GM18867 (cell line): ENCODE measurements at regions not wholly inside any gene's neighbourhood (a gene's known extent, or its start where the extent isn't known, plus 50 kb on each side); places are given as distances from the start of the nearest gene placed in this dataset.
"Not testable (repeated sequence)": the region's sequence is repeated elsewhere in the genome, so short reads cannot be mapped to it uniquely, and the experiment has no call there.

Source experiments
- ATAC-seq: cut with Tn5 transposase; IDR thresholded peaks from one replicate; pipeline ENCODE4 v1.9.1; 2021; ENCODE audit warnings: mild to moderate bottlenecking, moderate library complexity; ENCODE audit not compliant: unreplicated experiment

DNA sequence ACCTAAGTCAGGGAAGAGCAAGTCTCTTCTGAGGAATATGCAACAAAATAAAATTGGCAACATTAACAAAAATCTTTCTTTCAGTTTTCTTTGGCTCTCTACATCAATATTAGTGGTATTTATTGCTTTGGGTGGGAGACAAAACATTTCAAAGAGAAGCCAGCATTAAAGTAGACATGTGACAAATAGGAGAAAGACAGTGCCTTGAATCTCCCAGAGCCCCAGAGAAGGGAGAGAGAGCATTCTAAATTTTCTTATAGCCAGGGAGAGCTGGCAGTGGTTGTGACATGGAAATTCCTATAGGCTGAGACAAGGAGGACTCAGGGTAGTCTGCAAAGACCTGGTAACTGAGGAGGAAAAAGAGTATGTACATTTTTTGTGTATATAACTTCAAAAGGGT is 79.4 kb upstream of the NREP start:
- no peak for ATAC-seq

DNA sequence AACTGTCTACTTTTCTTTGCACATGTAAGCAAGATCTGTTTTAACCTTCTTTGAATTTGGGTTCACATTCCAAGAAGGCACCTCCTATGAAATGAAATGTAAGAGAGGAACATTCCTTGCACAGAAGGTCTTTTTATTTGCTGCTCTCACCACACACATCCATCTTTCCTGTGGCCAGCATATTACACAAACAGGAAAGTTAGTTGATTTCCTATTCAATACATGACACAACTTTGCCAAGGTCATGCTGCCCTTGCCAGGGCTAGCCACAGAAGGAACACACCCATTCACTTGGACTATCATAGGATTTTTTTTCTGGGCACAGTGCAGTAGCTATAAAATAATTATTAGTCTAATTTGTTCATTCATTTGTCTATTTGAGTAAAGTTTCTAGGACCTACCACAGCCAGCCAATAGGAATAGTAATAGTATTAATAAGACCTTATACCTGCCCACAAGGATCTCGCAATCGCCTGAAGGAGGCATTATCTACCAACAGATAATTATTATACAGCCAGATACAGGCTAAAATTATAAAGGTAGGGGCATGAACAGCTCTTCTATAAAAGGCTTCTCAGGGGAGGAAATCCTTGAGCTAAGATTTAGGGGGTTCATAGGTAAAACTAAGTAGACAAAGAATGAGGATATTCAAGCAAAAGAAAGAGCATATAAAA is 78.1 kb upstream of the NREP start:
- peak; percentile 49 for ATAC-seq

DNA sequence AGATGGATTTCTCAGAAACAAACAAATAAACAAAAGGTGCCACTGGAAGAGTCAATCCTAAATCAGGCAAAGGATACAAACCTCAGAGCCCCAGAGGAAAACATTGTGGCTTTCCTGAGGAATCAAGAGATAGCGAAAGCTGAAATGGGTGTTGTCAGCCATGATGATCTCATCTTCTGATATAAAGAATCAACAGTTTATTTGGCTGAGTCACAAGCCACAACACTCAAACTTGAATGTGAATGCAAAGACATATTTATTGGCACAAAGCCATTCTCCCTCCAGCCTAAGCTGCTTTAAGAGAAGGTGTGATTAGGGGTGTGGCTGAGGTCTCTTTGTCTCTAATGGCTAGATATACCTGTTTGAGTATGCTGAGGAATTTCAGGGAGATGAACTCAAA is 73.3 kb upstream of the NREP start:
- no peak for ATAC-seq

DNA sequence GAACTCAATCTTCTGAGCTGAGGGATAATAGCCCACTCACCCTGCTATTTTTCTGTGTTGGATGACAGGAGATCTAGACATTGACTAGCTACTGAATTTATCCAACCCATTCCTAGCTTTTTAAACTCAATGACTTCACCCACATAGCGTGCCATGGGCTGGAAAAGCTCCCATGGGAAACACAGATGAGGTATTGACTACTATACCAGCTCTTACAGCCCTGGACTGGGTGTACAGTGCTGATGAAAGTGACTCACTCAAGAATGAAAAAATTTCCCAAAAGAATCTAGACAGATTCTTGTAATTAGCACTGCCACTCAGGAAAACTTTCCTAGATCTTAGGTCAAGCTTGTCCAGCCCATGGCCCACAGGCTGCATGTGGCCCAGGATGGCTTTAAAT is 72.7 kb upstream of the NREP start:
- no peak for ATAC-seq

DNA sequence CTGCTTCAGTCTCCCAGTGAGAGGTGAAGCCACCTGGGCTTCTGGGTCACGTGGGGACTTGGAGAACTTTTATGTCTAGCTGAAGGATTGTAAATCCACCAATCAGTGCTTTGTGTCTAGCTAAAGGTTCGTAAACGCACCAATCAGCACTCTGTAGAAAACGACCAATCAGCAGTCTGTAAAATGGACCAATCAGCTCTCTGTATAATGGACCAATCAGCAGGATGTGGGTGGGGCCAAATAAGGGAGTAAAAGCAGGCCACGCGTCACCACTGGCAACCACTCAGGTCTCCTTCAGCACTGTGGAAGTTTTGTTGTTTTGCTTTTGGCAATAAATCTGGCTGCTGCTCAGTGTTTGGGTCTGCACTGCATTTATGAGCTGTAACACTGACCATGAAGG is 69.1 kb upstream of the NREP start:
- ATAC-seq: no peak

DNA sequence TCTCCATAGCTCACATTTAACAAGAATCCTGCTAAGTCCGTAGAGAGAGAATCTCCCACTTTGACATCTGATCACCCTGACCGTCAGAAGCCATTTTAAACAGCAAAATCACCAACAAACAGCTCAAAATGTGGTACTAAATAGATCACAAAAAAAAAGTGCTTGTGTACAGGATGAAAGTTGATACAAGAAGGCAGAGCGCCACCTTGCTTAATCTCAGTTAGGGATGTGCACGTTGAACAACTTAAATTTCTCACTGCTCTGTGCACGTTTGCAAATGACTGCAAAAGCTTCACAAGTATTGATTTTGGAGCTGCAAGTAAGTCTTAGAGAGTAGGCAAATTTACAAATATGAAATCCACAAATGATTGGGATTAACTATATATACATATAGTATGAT is 63.1 kb upstream of the NREP start:
- no peak for ATAC-seq

DNA sequence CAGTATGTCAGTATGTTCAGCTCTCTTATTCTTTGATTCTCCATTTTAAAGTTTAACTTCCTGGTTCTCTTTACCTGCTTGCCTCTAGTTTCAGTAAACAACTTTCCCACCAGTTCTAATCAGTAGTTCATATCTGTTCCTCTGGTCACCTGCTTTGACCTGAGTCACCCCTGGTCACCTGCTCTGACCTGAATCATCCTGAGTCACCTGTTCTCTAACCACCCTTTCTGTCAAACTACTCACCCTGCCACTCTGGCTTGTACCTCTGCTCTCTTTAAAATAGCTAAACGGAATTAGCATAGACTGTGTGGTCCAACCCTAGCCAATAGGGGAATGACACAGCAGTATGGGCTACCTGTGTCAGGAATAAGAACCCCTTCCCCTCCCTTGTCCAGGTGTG is 62.0 kb upstream of the NREP start:
- not testable (repeated sequence) for ATAC-seq

DNA sequence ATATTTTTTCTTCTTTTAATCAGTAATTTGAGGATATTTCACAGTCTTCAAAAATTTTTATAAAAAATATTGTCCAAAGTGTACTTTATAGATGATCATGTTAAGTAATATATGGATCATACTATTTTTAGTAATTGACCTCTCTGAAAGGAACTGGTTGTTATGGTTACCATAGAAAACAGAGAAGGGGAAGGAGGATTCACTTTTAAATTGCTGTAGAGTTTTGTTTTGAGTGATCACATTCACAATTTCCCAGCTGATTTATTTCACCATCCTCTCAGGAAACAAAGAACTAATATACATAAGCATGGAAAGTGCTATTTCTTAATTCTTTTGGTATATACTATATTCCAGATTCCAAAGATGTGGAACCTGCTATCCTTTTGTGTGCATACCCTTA is 56.5 kb upstream of the NREP start:
- ATAC-seq: no peak

DNA sequence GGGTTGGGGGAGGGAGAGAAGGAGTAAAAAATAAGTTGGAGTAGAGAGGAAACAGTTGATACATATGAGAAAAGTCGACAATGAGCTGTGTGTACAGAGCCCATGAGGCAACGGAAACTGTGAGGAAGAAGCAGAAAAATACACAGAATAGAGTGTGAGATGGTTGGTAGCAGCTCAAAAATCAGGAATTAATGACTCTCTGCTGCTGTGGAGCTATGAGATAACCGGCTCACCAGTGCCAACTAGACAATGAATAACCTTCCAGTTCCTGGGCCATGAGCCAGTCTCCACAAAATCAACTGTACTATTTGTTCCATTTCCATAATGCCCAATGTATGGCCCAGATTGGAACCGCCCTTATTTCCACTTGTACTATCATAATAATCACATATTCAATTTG is 53.1 kb upstream of the NREP start:
- ATAC-seq: no peak
